ENCODE measurements at regions not wholly inside any gene's neighbourhood (a gene's known extent, or its start where the extent isn't known, plus 50 kb on each side); places are given as distances from the start of the nearest gene placed in this dataset.

- no peaks in the 10 kb centered on the region for H3K27me3 Mint-ChIP-seq (ENCODE audit: low read depth)
- TF ChIP-seq HMGA2 (CRISPR knock-in tag; IDR thresholded peaks at IDR 0.05) (no peak), PRDM15 (CRISPR knock-in tag; IDR thresholded peaks at IDR 0.05) (no peak), CBFB (CRISPR knock-in tag; IDR thresholded peaks at IDR 0.05; ENCODE audit: low read depth) (no peak), TEAD4 (CRISPR knock-in tag; IDR thresholded peaks at IDR 0.05) (no peak), ATF6 (CRISPR knock-in tag; IDR thresholded peaks at IDR 0.05) (no peak), OVOL2 (CRISPR knock-in tag; IDR thresholded peaks at IDR 0.05; ENCODE audit: borderline replicate concordance) (no peak), ATF3 (CRISPR knock-in tag; conservative IDR thresholded peaks at IDR 0.05) (no peak), IRF1 (CRISPR knock-in tag; IDR thresholded peaks at IDR 0.05) (no peak), ZBTB21 (CRISPR knock-in tag; IDR thresholded peaks at IDR 0.05; ENCODE audit: borderline replicate concordance) (no peak), ARID4B (CRISPR knock-in tag; IDR thresholded peaks at IDR 0.05; ENCODE audit: borderline replicate concordance) (no peak), GABPB1 (CRISPR knock-in tag; IDR thresholded peaks at IDR 0.05) (no peak), E2F4 (CRISPR knock-in tag; IDR thresholded peaks at IDR 0.05; ENCODE audit: borderline replicate concordance, low read depth) (no peak), ATF2 (CRISPR knock-in tag; IDR thresholded peaks at IDR 0.05; ENCODE audit: borderline replicate concordance, low read depth) (no peak), ZNF232 (CRISPR knock-in tag; IDR thresholded peaks at IDR 0.05) (no peak), ZNF263 (CRISPR knock-in tag; IDR thresholded peaks at IDR 0.05; ENCODE audit: low read depth) (no peak)
- H3K4me3 Mint-ChIP-seq: no peak overlapping the region
- H3K36me3 Mint-ChIP-seq: no peaks in the 10 kb centered on the region
- H3K9me3 Mint-ChIP-seq: no peaks in the 10 kb centered on the region
- no peak overlapping the region for H3K27ac Mint-ChIP-seq
- ATAC-seq (no peak), DNase-seq (ENCODE audit: low spot score) (no peak)
- ChIA-PET POLR2A (no interaction called here), CTCF (no interaction called here)
- H3K4me1 Mint-ChIP-seq: peaks cover 1% of the 10 kb centered on the region
Observed at GRCh38 chr7:53095731-53096501, 60.5 kb downstream of the POM121L12 start.

All from WTC11 (cell line).